Stimulated activated CD4-positive, alpha-beta T cell treated with anti-CD3 and anti-CD28 coated beads, TNF-alpha, amount 100 ng/mL, for 1 hour (primary cell): ENCODE measurements at regions not wholly inside any gene's neighbourhood (a gene's known extent, or its start where the extent isn't known, plus 50 kb on each side); places are given as distances from the start of the nearest gene placed in this dataset.

Source experiments
- DNase-seq, 3 donors: peaks; one replicate each; pipeline ENCODE4 v3.0.0-alpha.2; 2020; ENCODE audit warnings: low read depth in 3 of 3, low spot score in 1 of 3

DNA sequence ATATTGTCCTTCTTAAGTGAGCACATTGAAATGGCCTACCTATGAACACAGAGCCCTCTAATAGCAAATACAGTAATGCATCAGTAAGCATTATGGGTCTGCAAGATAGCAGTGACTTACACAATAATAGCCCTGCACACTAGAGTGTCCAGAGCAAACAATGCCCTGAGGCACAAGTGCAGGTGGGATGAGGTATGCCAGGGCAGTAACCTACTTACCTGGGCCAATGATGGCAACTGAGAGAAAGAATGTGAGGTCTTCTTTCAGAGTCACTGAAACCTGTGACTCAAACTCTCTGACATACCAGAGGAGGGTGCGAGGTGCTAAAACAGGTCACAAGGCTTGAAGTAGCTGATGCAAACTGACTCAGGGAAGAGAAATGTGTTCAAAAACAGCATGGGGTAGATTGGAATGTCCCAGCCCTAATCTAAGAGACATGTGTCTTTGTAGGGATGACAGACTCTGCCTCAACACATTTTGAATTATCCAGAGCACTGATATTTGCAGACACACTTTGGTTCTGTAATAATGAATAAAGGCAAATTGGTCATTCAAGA, 168.5 kb upstream of the RUNX1 start:
- no peak for DNase-seq

DNA sequence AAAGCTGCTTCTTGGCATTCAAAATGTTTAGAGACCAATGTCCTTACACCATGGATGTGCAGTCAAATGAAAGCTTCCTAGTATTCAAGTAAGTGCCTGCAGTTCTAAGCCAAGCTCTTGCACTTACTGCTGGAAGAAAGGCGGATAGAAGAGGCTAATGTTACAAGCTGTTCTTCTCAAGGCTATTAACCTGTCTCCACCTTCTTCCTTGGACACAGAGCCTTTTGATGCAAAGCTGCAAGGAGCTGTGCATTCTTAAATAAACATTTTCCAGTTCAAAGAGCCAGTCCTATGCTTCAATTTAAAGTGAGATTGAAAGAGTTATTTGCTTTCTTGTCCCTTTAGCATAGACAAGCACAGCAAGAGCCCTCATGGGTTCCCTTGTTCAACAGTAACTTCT, 167.9 kb upstream of the RUNX1 start:
- no peak for DNase-seq

DNA sequence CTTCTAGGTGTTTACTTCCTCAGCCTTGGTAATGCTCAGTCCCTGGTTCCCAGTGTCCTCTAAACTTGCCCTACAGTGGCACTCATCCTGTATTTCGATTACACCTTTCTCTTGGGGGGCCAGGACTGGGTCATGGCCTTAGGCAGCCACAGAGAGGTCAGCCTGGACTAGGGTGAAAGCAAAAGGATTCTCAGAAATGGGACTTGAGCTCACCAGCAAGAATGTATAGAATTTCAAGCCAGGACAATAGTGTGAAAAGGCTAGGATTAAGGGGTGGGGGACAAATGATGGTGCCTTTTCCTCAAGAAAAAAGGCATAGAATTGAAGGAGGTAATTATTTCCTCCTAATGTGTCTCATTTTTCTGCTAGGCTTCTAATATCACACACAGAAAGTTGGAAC, 166.8 kb upstream of the RUNX1 start:
- no peak for DNase-seq

DNA sequence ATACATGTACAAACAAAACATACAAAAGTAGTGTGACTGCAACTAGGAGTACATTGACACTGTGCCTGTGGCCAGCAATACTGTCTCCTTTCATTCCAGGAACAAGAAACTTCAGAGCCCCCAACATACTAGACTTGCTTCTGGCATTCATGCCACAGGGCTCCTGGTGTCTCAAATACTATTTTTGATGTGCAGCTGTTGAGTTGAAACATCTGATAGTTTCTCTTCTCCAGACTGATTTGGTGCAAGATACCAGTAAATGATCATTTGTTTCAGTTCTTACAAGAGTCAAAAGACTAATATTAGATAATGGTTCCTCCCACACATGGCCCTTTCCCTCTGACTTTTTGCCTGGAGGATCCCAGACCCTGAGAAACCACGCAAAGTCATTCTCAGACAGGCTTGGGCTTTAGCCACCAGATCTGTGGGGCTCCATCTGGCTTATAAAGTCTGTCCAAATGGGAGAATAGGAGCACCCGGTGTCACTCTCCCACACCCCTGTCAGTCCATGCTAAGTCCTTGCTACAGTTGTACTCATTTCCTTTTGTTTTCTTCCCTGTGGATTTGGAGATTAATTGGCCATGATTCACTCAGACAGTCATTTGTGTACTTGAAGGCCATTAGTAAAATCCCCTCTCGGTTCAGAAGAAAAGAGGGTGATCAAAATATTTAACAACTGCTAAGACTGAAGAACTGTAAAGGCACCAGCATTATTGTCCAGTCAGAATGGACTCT, 163.5 kb upstream of the RUNX1 start:
- DNase-seq, result no peak

DNA sequence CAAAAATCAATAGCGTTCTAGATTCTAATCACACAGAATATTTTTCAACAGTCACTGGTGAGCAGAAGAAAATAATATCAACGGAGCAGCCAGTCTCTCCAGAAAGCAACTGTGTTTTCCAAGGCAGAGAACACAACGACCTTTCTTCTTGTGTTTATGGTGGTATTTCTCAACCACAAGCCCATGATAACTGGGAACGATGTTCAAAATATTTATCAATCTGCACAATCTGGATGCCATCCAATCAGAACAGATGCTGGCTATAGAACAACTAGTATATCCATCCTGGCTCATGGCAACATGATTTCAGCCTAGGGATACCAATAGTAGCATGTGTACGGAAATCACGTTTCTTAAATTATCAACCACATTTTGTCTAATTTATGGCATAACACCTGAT, 162.7 kb upstream of the RUNX1 start:
- no peak for DNase-seq

DNA sequence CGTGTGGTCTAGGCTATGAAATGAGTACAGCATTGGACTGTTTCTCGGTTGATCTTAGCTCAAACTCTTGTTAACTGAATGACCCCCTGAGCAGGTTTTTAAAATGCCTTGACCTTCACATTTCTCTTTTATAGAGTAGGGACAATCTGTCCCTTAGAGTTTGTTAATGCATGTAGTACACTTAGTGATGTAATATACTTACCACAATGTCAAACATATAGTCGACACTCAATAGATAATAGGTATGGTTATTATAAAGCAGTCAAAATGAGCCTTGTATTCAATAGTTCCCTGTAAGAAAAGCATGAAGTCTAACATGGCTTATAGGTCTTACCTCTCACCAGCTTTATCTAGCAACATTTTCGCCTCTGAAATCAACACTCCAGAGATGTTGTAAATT, 161.0 kb upstream of the RUNX1 start:
- DNase-seq, result no peak

DNA sequence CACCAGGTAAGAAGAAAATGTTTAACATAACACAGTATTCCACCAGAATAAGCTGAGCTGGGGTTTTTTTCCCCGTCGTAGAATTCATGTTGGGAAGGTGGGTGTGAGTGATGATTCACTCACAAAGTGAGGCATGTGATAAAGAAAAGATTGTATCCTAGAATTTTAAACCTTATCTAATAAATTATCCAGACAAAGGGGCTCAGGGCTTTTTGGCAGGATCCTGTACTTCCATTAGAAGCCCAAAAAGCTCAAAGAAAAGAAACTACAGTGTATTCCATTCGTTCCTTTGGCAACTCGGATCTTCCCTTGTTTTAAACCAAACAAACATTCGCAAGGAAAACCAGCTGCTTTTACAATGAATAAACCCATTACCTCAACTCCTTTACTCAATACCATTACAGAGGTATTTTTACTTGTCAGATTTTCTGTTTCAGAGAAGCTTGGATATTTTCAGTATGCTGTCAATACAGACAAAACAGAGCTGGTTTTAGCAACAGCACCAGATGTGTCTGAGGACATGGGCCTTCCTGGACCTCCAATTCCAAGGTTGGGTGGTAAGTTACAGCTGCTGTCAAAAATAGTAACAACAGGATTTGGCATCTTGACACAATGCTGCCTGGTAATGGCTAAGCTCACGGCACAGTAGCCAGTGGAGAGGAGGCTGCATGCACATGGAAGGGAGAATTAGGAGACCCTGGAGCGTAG, 159.9 kb upstream of the RUNX1 start:
- no peak for DNase-seq

DNA sequence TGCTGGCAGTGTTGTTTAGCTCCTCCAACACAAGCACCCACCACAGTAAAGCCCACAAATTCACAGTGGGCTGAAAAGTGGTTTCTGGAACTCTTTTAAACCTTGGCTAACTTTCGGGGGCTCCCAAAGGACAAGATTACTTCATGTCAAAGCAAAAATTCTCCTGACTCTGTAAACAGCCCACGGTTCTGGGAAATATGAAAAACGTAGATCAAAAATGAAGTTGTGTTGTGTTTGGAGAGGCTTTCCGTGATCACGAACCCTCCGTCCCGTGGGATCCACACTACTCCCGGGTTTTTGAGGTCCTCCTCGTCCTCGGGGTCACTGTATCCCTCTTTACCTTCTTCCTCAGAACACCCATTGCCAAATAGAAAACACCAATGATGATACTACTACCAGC, 159.0 kb upstream of the RUNX1 start:
- DNase-seq, result no peak

DNA sequence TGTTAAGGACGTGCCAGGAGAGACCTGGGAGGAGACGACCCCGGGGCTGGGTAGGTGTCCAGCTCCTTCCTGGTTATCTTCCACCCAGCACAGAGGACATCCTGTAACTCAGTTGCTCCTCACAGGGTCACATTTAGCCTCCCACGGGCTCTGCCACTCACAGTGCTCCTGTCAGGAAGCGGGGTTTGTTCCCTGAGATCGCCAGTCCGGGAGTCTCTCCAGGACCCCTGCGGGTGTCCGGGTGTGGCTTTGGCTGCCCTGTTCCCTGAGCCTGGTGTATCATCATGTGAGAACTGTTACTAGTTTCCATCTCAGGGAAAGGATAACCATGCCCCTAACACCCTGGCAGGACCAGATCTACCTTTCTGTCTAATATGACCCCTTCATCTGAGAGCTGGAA, 158.2 kb upstream of the RUNX1 start:
- DNase-seq, result no peak

DNA sequence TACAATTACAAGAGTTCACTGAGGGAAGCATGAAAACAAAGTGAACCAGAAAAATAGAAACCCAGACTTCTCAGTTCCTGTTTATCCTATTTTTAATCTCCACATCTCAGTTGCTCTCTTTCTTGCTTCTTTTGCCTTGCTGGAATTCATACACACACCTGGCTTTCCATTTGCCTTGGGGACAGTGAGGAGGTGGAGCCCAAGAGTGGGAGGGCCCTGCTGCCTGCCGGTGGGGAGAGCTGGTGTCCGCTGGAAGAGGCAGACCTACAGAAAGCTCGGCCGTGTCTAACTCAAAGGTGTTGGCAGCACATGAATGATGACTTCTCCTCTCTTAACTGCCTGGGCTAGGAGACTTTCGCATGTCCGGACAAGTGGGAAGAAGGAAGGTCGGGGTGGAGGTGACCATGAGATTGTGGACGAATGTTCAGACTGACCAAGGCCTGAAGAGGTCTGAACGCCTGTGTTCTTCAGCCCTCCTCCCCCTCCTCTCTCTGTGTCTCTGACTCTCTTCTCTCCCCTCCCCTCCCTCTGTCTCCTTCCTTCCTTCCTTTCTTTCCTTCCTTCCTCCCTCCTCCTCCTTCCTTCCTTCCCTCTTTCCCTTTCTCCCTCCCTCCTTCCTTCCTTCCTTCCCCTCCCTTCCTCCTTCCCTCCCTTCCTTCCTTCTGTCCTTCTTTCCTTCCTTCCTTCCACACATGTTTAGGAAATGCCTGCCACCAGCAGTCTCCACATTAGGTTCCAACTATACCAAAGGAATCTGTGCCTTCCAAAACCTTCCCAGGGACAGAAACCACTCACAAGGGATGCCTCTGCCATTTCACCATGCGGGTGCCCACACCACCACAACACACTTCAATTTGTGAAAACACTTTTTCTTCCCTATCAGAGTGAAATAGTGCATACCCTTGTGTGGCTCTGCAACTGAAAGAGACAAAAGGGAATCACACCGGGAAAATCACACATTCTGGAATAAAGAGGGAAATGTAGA, 157.3 kb upstream of the RUNX1 start:
- no peak for DNase-seq

DNA sequence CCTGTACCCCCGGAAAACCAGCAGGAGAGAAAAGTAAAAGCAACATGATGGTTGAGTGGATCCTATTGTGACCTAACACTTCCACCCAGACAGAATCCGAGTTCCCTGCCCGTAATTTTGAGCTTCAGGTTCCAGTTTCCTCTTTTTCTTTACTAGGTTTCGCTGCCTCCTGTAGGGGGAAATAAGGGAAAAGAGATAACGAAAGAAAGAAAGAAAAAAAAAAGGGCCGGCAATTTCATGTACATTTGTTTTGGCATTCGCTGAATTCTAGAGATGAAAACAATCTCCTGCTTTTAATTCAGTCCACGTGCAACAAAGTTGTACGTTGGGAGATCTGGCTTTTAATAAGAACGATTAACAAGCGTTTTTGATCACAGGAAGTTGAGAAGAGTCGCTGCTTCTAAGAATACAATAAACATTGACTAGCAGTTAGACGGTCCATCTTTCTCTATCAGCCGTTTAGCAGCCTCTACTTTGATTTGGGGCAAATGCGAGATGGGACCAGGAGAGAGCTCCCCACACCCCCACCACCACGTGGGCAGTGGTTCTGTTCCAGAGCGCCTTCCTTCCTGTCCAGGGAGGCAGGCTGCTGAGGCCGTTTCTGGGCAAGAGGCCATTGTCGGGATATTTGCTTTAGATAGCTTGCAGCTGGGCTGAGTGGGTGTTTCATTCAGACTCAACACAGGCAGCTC, 155.9 kb upstream of the RUNX1 start:
- DNase-seq, result no peak

DNA sequence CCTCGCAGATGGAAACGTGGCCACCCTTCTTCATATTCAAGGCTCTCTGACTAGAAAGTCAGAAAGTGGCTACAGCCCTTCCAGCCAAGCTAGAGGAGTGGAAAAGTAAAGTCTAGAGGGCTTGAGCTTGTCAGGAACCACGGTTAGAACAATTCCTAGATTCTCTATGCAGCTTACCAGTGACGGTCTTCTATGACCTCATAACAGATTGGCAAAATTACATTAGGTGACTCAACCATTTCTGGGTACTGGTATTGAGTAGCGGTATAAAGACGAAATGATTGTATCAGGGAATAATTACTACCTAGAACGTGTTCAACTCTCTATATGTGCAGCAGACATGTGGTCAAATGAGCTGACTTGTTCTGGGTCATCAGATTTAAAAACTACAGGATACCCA, 155.0 kb upstream of the RUNX1 start:
- no peak for DNase-seq

DNA sequence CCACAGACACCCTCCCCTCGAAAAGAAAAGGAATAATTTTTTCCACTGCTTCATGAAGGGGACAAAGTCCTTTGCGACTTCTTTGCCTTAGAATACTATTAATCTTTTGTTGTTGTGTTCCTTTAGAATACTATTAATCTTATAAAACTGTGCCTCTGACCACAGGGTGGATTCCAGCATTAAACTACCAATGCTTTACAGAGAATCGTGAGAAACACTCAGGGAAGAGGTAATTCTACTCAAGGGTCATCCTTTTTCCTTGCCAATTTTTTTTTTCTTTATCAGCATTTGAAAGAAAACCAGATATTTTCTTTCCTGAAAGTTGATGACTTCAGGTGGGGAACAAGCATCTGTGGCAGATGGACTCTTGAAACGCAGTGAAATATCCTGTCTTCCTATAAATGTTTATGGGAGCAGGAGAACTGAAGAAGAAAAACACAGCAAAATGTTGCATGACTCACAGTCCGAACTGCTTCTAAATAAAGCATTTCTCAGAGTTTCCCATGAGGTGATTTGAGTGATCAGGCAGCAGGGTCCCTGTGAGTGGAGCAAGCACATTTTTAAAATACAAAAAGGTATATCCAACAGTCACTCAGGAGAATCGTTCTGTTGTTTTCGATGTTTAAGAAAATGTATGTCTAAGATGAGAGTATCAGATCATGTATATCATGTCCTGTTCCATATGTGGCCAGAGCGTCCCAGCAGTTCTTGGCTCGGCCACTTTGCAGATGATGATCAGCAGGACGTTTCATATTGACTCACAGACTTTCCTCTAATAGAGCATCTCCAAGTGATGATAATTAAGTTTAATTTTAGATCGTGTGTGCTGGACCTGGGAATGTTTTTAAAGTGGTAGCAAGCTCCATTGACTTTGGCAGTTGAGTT, 154.2 kb upstream of the RUNX1 start:
- DNase-seq, result no peak

DNA sequence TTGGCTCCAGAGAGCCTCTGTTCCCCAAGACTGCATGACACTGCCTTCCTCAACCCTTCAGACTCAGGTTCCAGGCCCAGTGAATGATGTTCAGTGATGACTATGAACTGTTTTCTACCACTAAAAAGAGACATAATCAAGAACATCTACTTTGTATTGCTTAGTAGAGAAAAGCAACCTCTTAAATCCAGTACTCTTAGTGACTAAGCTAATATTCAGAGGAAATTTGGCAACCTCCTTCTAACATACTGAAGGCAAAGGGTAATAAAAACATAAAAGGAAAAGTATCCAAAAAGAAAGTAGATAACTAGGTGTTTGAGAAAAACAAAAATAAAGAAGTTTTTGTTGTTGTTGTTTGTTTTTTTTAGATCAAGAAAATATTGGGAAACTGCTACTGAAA, 153.3 kb upstream of the RUNX1 start:
- DNase-seq, result no peak

DNA sequence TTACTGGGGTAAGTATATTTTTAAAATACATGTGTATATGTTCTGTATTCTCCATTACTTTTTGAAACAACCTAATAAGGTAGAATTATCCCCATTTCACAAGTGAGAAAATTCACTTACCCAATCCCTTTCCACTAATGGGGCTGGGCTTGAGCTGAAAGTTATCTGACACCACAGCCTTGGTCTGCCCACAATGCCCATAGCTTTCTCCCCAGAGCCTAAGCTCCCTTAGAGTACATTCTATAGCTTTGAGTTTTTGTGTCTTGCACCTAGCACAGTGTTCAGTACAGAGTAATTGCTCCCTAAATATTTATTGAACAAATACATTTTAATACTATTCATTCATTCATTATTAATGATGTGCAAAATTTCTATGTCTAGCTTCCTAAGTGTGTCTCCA, 152.7 kb upstream of the RUNX1 start:
- DNase-seq, result no peak

DNA sequence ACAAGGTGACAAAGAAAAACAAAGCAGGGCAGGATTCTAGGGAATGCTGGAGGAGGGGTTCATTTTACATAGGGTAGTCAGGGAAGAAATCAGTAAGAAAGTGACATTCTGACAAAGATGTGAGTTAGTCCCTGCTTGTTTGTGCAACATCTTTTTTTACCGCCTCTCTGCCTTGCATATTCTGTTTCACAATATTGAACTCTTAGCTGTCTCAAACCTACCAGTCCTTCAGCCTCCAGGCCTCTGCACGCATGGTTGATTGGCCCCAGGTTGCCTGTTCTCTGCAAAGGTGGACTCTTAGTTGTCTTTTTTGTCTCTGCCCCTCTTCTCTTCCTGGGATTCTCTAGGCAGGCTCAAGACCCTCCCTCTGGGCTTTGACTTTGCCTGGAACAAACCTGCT, 152.2 kb upstream of the RUNX1 start:
- no peak for DNase-seq

DNA sequence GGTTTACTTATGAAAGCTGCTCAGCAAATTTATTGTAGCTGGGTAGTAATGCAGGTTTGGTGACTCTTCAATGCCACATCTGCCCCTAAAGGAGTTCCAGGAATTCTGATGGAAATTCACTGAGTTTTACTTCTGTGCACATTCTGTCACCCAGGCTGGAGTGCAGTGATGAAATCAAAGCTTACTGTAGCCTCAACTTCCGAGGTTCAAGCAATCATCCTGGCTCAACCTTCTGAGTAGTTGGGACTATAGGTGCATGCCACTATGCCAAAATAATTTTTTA, 150.6 kb upstream of the RUNX1 start:
- no peak for DNase-seq

DNA sequence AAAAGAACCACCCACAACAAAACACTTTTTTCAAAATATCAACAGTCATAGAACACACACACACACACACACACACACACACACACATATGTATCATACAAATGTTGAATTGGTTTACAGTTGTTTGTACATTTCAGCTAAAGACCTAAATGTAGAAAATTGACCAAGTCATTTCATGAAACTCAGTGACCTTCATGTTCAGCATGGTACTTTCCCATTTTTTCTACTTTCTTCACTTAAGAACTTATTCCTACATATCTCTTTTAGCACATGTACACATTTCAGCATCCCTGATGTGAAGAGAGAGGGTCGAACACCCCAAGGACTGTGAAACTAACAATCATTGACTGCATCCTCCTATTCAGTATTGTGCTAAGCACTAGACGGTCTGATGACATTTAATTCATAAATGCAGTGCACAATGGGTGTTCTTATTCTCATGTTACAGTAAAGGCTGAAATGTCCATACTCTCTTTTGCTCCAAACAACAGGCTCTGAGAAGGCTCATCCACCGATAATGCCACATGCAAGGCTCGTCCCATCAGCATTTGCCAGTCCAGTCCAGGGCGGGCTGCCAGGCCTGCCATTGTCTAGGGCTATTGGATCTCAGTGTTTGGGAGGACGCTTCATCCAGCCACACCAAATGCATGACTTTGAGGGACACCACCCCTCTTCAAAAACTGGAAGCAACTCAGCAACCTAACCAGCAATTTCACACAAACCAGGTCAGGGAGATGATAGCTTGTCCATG, 150.1 kb upstream of the RUNX1 start:
- no peak for DNase-seq

DNA sequence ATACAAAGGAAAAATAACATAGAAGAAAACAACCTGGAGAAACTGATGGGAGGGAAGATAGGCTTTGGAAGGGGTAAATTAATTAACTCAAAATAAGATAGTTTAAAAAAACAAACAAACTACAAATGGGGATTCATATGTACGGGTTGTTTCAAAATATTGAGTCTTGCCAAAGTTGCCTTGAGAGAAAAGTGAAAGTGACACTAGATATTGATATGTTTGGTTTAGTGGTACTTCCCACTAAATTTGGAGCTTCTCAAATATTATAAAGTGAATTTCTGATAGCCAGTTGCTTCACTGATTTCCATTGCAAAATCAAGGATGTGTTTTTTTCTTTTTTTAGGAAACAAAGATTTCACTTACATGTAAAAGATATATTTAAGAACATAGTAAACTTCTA, 149.5 kb upstream of the RUNX1 start:
- no peak for DNase-seq
